ENCODE measurements at regions not wholly inside any gene's neighbourhood (a gene's known extent, or its start where the extent isn't known, plus 50 kb on each side); places are given as distances from the start of the nearest gene placed in this dataset.

GRCh38 chr15:87527416-87527815 is 729.1 kb downstream of the NTRK3 start:
- DNase-seq: no peak

DNA sequence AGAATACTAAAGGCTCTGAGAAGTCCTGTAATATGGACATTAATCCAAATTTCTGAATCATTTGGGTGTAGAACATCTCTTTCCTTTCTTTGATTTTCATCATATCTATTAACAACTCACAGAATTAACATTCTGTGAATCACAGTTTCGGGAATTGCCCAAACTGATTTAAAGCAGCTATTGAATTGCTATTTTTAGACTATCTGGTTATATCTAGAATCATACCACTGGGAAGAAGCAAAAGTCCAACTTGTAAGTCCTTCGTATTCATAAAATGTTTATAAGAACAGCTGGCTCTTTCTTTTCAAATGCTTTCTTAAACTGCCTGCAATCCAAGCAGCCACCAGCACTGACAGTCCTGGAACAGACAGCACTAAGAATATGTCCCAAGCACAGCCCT is 733.0 kb downstream of the NTRK3 start:
- DNase-seq: no peak

DNA sequence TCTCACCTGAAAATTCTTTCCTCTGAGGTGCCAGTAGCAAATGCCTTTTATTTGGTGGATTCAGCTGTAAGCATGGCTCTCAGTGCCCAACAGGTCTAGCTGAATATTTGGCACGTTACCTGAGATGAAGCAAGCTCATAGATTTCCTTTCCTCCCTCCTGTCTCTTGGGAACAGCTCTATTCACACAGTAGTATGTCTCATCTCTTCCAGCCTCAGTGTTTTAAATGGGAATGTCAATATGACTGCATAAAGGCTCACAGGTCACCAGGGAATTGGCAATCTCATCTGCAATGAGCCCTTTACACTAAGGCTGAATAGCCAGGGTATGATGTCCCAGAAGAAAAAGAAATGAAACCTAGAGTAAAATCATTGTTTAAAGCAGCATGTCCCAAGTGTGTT is 733.5 kb downstream of the NTRK3 start:
- DNase-seq: no peak

GRCh38 chr15:87518957-87519356 is 737.6 kb downstream of the NTRK3 start:
- DNase-seq: no peak

DNA sequence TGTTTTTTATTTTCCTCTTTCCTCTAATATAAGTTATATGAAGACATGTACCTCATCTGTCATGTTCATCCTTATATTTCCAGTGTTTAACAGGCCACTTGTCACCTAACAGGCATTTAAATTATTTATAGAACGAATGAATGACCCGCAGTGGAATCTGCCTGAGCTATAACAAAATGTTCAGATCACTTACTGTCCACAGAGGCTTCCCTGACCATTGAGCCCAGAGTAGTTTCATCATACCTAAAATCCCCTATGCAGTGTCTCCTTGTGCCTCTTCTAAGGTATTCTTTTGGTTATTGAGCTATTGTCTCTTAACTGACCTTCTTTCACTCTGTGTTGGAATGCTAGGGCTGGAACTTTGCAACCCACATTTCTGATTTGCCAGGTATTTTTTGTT is 748.5 kb downstream of the NTRK3 start:
- no peak for DNase-seq

- DNase-seq: no peak
These were observed 754.4 kb downstream of the NTRK3 start for GRCh38 chr15:87502173-87502572.

GRCh38 chr15:87500240-87500639 is 756.3 kb downstream of the NTRK3 start:
- peak; percentile 12 for DNase-seq

GRCh38 chr15:87498560-87498959 is 758.0 kb downstream of the NTRK3 start:
- no peak for DNase-seq

DNA sequence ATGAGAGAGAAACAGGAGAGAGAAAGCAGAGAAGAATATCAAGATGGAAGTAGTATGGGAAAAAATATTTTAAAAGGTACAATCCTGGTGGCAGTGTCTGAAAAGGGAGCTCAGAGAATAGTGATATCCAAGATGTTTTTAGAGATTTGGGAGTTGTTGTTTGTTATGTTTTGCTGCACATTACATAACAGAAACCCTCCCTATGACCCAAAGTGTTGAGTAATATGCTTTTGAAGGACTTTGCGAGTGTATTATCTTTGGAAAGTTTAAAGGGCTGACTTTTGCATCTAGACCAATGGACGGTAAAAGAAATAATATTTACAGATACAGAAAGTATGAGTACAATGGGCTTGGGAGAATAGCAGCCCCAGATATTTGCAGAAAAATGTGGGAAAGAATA is 759.7 kb downstream of the NTRK3 start:
- DNase-seq: no peak

DNA sequence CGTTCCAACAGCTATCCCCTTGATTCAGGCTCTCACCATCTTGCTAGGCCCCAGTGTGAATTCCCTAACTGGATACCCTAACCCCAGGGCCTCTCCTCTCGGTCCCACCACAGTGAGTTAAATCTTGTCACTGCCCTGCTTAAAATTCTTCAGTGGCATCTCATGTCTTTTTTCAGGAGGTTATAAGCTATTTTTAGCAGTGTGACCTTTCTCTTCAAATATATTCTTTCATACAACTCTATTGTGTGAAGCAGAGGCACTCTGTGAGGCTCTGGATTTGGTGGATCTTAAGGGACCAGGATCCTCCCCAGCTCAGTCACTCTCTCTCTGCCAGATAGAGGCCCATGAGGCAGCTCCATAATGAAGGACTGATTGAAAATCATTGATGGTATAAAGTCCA is 760.4 kb downstream of the NTRK3 start:
- DNase-seq: no peak

DNA sequence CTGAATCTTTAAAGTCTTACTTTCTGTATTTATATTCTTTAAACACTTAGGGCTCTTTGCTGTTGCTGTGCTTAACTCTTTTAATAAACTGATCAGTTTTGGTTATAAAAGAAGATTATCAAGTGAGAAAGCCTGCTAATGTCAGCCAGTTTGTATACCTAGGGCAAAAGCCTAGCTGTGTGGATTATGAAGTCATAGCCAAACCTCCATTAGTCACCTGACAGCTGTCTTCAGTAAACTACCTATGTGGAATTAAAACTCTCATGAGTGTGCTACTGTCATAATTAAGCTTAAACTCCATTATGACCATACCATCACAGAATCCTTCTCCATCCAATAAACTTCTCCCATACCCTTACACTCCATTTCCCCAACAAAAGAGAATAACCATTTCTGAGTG is 762.7 kb downstream of the NTRK3 start:
- no peak for DNase-seq

- DNase-seq: no peak
These were observed 764.2 kb downstream of the NTRK3 start for GRCh38 chr15:87492321-87492720.

GRCh38 chr15:87490666-87491065 is 765.9 kb downstream of the NTRK3 start:
- no peak for DNase-seq

- no peak for DNase-seq
These were observed 766.5 kb downstream of the NTRK3 start for GRCh38 chr15:87489902-87490665.

- no peak for DNase-seq
These were observed 767.1 kb downstream of the NTRK3 start for GRCh38 chr15:87489456-87489855.

DNA sequence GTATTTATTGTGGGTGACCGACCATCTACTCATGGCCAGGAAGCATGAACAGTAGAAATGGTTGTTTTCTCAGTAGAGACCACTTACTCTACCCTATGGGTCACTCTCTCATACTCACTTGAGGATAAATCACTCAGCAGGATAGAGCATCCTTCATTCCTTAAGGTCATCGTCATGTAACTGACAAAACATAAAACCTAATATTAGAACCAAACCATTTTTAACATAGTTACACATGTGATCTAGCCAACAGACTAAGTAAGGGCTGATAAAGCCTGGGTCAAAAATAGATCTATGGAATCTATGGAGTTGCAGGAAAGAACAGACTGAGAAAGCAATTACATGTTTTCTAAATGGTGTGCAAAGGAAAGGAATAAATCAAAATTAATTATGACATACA is 769.1 kb downstream of the NTRK3 start:
- no peak for DNase-seq

DNA sequence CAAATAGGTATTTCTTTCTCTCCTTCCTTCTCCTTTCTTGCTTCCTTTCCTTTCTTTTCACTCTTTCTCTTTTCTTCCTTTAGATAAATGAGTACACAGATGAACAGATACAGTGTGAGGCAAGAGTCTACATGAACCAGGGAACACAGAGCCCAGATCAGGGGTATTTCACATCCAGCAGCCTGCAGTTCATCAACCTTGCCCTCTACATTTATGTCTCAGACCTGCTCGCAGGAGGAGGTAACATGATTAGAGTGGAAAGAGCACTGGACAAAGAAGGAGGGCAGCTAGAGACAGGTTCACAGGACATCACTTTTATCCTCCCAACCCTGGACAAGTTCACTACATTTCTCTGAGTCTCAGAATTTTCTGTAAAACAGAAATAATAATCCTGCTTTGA is 773.1 kb downstream of the NTRK3 start:
- no peak for DNase-seq

- DNase-seq: no peak
These were observed 775.4 kb downstream of the NTRK3 start for GRCh38 chr15:87481126-87481525.

DNA sequence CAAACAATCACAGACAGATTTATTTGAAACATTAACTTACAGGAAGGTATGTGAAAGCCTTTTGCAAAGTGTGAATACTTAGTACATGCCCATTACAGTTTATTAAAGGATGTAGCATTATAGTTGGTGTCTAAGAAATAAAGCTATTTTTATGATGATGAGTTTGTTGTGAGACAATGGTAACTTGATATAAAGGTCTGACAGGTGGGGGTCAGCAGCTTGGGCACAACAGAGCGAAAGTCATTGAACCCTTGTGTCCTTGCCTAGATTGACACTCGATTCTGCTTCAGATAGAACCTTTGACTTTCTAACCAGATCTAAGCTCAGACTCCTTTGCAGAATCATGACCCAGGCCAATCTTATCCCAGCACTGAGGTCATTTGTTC is 777.9 kb downstream of the NTRK3 start:
- DNase-seq: no peak

- peak; percentile 68 for DNase-seq
These were observed 778.5 kb downstream of the NTRK3 start for GRCh38 chr15:87477737-87478686.

- no peak for DNase-seq
These were observed 779.5 kb downstream of the NTRK3 start for GRCh38 chr15:87477026-87477425.

- DNase-seq: no peak
These were observed 785.6 kb downstream of the NTRK3 start for GRCh38 chr15:87470923-87471322.

- peak; percentile 40 for DNase-seq
These were observed 792.6 kb downstream of the NTRK3 start for GRCh38 chr15:87463956-87464355.

DNA sequence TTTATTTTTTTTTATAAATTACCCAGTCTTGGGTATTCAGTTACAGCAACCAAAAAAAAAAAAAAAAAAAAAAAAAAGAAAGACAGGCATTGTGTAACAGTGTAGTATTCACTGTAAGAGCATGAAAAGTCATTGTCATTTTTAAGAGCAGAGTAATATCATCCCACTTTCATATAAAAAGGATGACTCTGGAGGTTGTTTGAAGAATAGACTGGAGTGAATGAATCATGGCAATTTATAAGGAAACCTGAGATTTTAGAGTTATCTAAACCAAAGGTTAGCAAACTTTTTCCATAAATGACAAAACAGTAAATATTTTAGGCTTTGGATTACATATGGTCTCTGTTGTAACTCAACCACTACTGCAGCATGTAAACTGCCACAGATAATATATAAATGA is 794.9 kb downstream of the NTRK3 start:
- DNase-seq: no peak

All from NCI-H1105 treated with DMSO at 0.1 percent for 48 hours (cell line).